ENCODE measurements at regions not wholly inside any gene's neighbourhood (a gene's known extent, or its start where the extent isn't known, plus 50 kb on each side); places are given as distances from the start of the nearest gene placed in this dataset.

GRCh38 chr1:234545517-234546386 lies 64.2 kb downstream of the IRF2BP2 start (continued):
- TF ChIP-seq, protein P1, sequence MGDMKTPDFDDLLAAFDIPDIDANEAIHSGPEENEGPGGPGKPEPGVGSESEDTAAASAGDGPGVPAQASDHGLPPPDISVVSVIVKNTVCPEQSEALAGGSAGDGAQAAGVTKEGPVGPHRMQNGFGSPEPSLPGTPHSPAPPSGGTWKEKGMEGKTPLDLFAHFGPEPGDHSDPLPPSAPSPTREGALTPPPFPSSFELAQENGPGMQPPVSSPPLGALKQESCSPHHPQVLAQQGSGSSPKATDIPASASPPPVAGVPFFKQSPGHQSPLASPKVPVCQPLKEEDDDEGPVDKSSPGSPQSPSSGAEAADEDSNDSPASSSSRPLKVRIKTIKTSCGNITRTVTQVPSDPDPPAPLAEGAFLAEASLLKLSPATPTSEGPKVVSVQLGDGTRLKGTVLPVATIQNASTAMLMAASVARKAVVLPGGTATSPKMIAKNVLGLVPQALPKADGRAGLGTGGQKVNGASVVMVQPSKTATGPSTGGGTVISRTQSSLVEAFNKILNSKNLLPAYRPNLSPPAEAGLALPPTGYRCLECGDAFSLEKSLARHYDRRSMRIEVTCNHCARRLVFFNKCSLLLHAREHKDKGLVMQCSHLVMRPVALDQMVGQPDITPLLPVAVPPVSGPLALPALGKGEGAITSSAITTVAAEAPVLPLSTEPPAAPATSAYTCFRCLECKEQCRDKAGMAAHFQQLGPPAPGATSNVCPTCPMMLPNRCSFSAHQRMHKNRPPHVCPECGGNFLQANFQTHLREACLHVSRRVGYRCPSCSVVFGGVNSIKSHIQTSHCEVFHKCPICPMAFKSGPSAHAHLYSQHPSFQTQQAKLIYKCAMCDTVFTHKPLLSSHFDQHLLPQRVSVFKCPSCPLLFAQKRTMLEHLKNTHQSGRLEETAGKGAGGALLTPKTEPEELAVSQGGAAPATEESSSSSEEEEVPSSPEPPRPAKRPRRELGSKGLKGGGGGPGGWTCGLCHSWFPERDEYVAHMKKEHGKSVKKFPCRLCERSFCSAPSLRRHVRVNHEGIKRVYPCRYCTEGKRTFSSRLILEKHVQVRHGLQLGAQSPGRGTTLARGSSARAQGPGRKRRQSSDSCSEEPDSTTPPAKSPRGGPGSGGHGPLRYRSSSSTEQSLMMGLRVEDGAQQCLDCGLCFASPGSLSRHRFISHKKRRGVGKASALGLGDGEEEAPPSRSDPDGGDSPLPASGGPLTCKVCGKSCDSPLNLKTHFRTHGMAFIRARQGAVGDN (CRISPR knock-in tag; IDR thresholded peaks at IDR 0.05) = peak; percentile 48; the same call in 1 of the 2 replicates
- TF ChIP-seq E2F2 (CRISPR knock-in tag; IDR thresholded peaks at IDR 0.05; ENCODE audit: borderline replicate concordance) = no peak
- no peak for TF ChIP-seq TMF1 (CRISPR knock-in tag; IDR thresholded peaks at IDR 0.05; ENCODE audit: low read depth)
- TF ChIP-seq ZNF747 (CRISPR knock-in tag; IDR thresholded peaks at IDR 0.05; ENCODE audit: borderline replicate concordance) = no peak
- no peak for TF ChIP-seq POGK (CRISPR knock-in tag; conservative IDR thresholded peaks at IDR 0.05)
- no peak for TF ChIP-seq ZNF513 (CRISPR knock-in tag; conservative IDR thresholded peaks at IDR 0.05)
- peak; percentile 87 for TF ChIP-seq SAP130 (CRISPR knock-in tag; IDR thresholded peaks at IDR 0.05; ENCODE audit: low read depth)
- peak; percentile 66; the same call in 1 of the 2 replicates for TF ChIP-seq MEIS1 (CRISPR knock-in tag; IDR thresholded peaks at IDR 0.05; ENCODE audit: borderline replicate concordance)
- TF ChIP-seq ZNF441 (CRISPR knock-in tag; IDR thresholded peaks at IDR 0.05; ENCODE audit: borderline replicate concordance) = no peak
- TF ChIP-seq MAFK (conservative IDR thresholded peaks at IDR 0.05 in 1 of 2, IDR thresholded peaks at IDR 0.05 in 1 of 2; ENCODE audit: low read length in 2 of 2) = peak; percentile 23 to 63
- TF ChIP-seq ZNF138 (CRISPR knock-in tag; IDR thresholded peaks at IDR 0.05; ENCODE audit: low read depth) = no peak
- no peak for TF ChIP-seq ZFAT (CRISPR knock-in tag; conservative IDR thresholded peaks at IDR 0.05)
- no peak for TF ChIP-seq ZNF775 (CRISPR knock-in tag; IDR thresholded peaks at IDR 0.05; ENCODE audit: borderline replicate concordance)
- TF ChIP-seq PITX1 (CRISPR knock-in tag; IDR thresholded peaks at IDR 0.05) = peak; percentile 55; the same call in 1 of the 2 replicates
- TF ChIP-seq HDAC1 (CRISPR knock-in tag; IDR thresholded peaks at IDR 0.05) = 0 out of 2 replicates have a peak, but pooled peaks have one; percentile 27
- no peak for TF ChIP-seq ZNF746 (CRISPR knock-in tag; IDR thresholded peaks at IDR 0.05)
- TF ChIP-seq PHF8 (CRISPR knock-in tag; IDR thresholded peaks at IDR 0.05) = 0 out of 2 replicates have a peak, but pooled peaks have one; percentile 18
- no peak for TF ChIP-seq ZNF660 (CRISPR knock-in tag; IDR thresholded peaks at IDR 0.05; ENCODE audit: borderline replicate concordance, low read depth)
- peak; percentile 43; the same call in 1 of the 2 replicates for TF ChIP-seq NR2C2 (CRISPR knock-in tag; IDR thresholded peaks at IDR 0.05; ENCODE audit: borderline replicate concordance)

All from HepG2 (cell line).